Pons (tissue), 1 donor: ENCODE measurements at regions not wholly inside any gene's neighbourhood (a gene's known extent, or its start where the extent isn't known, plus 50 kb on each side); places are given as distances from the start of the nearest gene placed in this dataset.

Experiments
- DNase-seq: peaks from one replicate; pipeline ENCODE4 v3.0.0-alpha.2; 2016; ENCODE audit warnings: low spot score

DNA sequence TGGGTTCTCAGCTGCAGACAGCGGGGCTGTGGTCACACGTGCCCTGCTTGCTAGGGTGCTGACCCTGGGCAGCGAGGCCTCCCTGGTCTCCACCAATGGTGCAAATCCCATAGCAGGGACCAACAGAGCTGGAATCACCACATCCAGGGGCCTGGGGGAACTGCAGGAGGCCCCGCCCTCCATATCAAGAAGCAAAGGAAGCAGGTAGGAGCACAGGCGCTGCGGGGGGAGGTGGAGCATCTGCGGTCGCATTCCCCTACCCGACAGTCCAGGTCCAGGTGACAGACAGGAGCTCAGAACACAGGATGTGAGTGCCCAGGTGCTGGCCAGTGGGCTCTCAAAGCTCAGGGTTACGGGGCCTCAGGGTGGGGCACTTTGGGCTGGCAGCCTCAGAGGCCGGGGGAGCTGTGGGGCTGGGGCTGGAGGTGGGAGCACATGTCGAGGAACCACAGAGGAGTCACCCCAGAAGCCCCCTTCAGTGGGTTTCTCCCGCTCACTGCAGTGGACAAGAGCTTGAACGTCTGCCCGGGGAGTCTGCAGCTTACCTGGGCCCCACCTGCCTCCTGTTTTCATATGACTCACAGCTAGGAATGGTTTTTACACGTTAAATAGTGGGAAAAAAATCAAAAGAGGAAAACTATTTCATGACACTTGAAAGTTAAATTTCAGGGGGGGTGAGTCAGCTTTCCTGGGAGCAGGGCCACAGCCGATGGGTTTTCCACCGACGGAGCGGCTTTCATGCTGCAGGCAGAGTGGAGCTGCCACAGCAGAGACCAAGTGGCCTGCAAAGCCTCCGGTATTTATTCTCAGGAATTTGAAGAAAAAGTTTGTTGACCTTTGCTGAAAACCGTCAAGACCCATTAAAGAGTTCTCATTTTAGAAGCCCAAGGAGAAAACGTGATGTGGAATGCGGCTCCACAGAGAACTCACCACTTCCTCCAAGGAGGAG is 148.7 kb upstream of the PPP2R2D start:
- DNase-seq, result no peak

DNA sequence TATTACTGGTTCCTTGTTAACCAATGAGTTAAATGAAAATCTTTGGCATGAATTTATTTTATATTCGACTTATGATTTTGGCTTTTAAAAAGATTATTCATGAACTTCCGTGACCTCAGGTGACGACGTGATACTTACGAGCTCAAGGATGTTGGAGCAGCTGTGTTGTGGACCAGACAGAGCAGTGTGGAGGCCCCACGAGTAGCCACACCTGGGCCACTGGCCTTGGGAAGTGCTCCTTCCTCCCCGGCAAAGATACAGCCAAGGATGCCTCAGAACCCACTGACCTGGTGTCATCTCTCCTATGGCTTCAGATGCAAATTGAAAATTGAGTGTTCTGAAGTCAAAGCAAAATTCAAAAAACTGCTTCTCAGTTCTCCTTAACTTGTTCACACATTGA is 147.5 kb upstream of the PPP2R2D start:
- no peak for DNase-seq

DNA sequence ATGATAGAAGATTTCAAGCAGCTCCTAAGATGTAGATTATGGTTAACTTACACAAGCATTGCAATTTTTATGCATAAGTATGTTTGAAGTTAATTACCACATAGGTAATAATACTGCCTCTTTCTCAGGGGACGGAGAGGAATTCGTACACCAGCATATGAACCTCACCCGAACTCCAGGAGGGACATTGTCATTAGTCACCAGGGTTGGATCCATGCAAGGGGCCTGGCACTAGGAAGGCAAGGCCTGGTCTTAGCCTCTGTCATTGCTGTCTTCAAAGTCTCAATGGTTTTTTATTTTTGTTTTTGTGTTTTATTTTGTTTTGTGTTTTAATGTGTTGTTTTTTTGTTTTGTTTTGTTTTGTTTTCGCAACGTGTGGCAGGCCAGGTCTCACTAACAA is 145.6 kb upstream of the PPP2R2D start:
- DNase-seq, result no peak

DNA sequence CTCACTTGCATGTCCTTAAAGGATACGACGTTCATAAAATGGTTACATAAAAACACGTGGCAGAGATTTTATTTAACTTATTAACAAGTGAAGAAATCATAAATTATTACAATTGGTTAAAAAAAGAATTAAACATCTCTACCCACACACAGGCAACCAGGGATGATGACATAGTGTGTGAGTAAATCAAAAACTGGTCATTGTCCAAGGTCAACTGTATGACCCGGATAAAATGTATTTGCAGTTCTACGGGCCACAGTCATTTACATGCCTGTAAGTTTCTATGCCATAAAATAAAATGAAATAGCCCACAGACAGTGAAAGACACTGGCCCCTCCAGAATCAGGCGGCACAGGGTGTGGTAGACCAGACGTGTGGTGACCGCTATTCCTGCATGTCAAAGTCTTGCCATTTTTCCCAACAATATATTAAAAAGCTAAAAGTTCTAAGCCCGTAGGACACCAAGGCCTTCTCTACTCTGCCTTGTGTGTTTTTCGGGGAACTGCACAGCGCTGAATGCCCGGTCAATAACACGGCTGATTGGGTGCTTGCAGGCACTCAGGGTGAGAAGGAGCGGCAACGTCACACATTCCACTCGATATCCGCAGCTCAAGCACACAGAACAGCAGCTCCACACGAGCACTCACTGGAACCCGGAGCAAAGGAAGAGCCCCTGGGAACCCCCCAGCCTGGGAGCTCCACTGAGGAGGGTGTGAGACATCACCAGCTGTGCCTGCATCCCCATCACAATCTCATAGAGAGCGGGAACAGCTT is 143.3 kb upstream of the PPP2R2D start:
- no peak for DNase-seq

DNA sequence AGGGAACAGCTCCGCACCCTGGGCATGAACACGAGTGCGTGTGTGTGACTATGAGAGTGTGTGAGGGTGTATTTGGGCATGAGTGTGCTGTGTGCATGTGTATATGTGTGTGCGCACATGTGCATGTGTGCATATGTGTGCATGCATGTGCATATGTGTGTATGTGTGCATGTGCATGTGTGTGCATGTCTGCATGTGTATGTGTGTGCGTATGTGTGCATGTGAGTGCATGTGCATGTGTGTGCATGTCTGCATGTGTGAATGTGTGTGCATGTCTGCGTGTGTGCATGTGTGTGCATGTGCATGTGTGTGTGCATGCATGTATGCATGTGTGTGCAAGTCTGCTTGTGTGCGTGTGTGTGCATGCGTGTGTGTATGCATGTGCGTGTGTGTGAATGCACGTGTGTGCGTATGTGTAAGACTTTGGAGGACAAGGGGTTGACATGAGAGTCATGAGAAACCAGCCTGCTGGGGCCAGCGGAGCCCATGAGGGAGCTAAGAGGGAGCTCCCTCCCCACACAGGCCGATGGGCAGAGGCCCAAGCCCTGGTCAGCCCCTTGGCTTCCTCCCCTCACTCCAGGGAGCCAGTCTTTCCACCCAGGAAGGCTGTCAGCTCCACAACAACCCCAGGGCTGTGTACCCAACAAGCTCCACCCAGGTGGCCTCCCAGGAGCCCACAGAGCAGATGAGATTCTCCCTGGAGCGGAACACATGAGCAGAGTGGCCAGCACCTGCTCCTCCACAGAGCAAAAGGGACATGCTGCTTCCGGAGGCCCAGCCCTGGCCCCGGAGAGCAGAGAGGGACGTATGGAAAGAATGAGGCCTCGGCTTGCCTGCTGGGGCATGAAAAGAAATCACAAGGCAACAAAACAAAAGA is 142.5 kb upstream of the PPP2R2D start:
- no peak for DNase-seq

DNA sequence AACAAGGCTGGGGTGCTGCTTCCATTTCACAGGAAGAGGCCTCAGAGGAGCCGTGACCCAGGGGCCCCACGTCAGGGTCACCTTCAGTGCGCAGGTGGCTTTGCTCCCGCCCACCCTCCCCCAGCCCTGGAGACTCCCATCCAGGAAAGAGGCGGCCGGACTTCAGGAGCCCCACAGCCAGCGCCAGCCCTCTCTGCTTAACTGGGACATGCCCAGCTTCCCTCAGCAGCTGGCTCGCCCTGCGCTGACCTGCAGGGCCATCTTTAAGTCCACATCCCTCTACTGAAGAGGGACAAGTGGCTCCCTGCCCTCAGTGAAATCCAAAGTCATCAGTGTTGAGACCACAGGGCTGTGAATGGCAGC is 141.9 kb upstream of the PPP2R2D start:
- DNase-seq, result no peak

DNA sequence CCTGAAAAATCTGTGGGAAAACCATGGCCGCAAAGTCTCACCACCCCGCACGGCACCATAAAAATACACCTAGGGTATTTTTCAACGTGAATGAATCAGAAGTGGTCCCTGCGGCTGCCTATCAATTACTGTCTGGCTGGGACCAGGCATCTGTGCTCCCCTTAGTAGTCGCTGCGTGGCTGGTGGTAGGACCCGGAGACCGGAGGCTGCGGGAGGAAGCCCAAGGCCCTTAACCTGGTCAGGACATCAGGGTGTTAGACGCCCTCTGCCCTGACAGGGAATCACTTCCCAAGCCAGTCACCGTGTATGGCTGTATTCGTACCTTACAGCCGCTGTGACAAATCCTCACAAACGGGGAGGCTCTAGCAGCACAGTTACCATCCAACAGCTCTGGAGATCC is 141.5 kb upstream of the PPP2R2D start:
- DNase-seq, result no peak

DNA sequence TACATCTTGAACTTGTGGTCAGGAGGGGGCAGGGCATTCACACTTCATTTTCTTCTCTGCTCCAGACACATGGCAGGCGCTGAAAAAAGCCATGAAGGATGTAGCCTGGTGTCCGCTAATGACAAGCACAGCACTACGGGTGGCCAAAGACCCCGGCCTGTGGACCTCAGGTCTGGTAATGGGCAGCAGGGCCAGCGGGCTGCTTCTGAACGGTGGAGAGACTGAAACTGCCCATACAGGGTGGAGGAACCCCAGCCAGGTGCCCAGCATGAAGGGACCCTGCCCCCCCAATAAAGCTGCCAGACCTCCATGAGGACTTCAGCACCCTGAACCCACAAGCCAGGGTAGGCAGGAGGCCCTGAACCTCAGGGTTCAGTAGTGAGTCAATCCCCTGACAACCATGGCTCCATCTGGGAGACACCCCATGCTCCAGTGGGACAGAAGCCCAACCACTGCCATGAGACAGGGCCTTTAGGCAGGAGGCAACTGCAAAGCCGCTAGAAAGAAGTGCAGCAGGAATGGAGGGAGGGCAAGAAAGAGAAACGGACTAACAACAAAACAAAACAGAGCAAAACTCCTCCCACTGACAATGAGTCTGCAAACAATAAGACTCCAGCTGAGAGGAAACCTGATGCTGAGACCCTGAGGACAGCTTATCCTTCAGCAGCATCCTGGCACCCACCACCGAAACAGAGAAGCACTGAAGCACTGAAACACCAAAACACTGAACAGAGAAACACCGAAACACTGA is 140.2 kb upstream of the PPP2R2D start:
- no peak for DNase-seq

DNA sequence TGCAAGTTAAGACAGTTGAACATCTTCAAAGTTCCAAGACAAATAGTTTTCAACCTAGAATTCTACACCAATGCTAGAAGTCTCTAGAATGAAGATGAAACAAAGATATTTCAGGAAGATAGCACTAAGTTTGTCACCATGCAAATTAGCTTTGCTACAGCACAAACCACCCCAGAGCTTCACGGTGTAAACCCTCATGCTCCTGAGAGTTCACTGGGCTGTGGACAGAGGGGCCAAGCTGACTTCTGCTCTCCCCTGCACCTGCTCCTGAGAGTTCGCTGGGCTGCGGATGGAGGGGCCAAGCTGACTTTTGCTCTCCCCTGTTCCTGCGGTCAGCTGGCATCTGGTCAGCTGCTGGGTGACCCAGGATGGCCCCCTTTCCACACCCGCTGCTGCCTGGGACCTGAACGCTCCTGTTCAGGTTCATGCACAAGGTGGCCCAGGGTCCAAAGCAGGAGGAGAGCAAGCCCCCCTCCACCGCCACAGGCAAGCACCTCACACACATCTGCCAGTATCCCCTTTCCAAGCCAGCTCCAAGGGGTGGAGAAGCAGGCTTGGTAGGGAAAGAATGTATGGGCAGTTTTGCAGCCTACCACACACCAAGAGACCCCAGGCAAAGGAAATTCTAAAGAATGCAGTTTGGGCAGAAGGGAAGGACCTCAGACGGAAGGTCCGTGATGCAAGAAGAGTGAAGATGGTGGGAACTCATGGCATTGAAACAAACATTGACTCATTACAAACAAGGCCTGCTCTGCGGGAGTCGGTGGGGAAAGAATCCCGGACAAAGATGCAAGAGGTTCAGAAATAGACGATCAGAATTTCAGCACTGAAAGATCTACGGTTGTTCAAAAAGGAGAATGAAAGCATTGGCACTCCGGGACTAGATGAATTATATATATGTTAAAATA is 137.8 kb upstream of the PPP2R2D start:
- DNase-seq, result no peak

DNA sequence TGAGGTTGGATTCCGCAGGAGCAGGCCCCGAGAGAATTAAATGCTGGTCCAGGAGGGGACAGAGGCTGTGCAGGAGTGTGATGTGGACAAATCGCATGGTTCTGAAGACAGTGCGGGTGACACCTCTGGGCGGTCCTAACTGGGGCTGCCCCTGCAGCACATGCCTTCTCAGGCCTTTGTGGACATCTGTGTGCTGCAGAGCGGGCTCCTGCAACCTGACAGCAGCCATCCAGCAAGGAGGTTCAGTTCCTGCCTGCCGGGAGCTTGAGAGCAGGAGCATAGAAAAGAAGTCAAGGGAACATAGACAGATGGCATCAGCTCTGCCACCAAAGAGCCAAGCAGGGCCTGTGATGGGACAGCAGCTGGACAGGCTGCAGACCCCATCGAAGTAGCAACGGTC is 135.9 kb upstream of the PPP2R2D start:
- no peak for DNase-seq

DNA sequence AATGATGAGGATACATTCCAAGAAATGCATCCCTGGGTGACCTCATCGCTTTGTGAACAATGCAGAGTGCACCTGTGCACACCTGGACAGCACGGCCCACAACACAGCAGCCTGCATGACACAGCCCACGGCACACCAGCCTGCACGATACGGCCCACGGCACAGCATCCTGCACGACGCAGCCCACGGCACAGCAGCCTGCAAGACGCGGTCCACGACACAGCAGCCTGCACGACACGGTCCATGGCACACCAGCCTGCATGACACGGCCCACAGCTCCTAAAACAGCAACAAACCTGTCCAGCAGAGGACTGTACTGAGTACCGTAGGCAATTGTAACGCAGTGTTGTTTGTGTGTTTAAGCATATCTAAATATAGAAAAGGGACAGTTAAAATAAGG is 134.7 kb upstream of the PPP2R2D start:
- DNase-seq, result no peak

DNA sequence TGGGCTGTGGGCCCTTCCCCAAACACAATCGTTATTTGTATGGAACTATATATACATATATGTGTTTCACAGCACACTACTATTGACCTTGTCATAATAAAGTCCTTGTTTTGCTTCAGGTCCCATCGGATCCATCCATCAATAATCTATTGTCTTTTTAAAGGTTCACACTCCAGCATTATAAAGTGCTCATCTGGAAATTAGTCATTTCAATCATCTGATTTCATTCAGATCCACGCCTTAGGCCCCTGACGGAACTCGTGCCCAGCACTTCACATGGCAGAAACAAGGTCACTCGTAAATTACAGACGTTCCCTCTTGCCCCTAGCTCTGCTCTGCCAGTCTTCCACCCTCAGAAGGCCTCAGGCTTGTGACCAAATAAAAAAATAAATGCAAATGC is 133.1 kb upstream of the PPP2R2D start:
- no peak for DNase-seq

DNA sequence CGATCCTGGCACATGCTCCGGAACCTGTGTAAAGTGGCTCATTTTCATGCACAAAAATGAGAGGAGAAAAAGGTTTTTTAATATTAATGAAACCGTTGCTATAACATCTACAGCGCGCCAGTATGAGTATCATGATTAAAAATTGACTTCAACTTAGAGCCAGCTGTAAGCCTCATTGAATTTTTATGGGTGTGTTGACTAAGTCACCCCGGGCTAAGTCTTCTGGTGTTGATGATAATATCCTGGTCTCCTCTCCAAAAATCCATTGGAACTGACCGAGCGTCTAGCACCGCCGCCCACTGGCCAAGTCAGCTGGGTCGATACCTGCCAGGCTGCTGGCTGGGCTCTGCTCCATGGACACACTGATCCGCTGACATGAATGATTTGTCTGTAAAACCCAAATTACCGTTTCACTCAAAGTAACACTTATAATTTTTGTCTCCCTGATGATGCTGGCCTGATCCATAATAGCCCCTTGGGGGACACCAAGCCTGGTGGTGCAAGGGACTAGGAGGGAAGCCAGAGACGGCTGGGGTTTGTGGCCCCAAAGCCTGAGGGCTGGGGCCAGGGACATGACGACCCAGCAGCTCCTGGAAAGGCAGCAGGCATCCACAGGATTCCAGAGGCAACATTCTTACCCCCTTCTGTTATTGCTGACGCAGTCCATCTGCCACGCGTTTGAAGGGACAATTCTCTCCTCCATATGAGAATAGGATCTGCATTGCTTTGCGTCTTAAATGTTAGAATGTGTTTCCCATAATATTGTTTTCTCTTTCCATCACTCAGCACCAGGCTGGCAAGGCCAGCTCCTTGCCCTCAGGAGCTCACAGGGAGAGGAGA is 131.0 kb upstream of the PPP2R2D start:
- no peak for DNase-seq

DNA sequence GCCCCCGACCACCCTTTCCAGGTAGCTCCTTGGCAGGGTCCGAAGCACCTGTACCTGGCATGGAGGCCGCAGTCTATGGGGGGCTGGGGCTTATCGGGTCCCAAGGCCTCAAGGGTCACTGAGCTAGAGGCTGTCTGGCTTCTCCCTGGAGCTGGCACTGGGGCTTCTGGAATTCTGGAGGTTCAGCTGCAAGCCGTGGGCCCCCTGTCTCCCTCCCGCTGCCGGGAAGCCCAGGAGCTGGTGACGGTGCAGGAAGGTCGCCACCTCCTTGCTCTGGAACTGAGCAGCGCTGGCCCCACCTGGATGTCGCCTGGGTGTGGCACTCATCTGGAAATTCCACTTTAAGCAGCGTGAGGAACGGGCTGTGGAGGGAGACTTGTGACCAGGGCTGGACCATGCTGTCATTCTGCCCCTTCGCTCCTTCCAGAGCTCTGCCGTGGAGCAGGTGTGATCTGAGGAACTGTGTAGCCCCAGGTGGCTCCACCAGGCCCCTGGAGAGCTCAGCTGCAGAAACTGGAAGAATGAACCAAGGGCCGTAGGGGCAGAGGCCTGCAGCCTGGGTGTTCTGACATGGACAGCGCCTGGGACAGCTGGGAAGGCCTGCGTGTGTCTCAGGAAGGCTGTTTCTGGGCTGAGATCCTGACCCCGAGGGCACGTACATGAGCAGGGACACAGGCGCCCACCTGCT is 129.7 kb upstream of the PPP2R2D start:
- no peak for DNase-seq

DNA sequence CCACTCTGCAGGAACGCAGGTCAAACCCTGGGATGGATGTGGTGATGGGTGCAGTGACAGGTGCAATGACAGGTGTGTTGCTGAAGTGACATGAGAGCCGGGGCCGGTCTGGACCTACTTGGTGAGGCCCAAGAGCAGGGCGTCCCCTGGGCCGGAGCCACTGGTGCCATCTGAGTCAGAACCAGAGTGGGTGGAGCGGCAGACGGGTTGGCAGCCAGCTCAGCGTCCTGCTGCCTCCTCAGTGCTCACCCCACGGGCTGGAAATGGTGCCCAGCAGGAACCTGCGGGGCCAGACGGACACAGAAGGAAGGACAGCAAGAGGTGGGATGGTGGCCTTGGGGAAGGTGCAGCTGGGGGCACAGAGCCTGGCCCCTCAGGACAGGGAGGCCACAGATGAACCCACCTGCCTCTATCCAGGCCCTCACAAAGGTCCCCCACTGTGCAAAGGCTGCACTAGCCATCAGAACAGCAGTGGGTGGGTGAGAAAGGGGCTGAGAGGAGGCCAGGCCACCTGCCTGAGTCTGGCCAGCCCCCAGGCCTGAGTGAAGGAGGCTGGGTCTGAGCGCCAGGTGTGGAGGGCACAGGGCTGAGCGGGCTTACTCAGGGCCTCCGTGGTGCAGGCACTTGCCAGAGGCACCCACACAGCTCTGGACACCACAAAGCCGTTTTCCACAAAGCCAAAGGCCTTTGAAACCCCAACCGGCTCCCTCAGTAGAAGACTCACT is 129.0 kb upstream of the PPP2R2D start:
- no peak for DNase-seq

DNA sequence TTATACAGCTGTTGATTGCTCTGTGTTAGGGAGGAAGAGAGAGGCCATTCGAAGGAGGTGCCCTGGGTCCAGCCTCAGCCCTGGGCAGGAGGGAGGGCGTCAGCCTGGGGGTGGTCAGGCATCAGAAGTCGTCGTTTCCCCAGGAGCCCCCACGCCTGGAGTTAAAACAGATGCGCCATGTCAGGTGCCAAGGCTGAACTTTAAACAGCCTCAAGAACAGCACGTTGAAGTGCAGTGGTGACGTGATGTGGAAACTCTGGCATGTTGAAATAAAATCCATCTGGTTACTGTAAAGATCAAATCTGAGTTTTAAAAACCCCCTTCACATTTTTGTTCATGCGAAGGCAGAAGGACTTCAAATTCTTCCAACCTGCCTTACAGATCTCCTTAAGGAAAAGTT is 128.4 kb upstream of the PPP2R2D start:
- no peak for DNase-seq

DNA sequence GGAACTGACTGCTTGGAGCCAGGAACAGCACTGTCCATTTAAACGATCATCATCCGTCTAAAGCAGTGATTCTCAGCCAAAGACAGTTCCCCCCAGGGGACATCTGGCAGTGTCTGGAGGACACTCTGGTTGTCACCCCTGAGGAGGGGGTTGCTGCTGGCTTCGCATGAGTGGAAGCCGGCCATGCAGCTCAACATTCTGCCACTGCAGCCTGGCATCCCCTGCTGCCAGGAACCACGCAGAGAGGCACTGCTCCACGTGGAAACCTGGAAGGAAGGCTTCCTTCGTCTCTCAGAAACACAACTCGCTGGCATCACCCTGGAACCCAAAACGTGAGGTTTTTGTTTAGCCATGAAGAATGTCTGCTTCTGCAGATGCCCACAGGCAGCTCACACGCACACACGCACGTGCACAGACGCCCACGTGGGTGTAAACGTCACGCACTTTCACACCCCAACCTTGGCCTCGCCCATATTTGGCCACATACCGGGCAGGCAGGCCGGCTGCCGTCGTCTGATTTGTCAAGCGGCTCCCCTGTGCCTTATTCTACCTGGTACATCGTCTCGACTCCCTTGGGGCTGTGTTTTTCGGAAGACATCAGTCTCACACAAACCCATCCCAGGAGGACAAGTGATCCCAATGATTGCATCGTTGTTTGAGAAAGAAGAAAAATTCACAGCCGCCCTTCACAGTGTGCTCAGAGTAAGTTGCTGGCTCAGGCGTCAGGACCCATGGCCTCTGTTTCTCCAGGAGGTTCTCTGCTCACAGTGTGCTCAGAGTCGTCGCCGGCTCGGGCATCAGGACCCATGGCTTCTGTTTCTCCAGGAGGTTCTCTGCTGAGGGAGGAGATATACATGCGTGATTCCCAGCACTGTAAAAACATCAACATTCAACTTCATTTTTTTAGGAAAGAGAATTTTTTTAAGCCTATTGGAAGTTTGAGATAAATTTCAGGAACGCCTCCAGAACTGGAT is 127.2 kb upstream of the PPP2R2D start:
- no peak for DNase-seq
